ENCODE measurements at regions not wholly inside any gene's neighbourhood (a gene's known extent, or its start where the extent isn't known, plus 50 kb on each side); places are given as distances from the start of the nearest gene placed in this dataset.

DNA sequence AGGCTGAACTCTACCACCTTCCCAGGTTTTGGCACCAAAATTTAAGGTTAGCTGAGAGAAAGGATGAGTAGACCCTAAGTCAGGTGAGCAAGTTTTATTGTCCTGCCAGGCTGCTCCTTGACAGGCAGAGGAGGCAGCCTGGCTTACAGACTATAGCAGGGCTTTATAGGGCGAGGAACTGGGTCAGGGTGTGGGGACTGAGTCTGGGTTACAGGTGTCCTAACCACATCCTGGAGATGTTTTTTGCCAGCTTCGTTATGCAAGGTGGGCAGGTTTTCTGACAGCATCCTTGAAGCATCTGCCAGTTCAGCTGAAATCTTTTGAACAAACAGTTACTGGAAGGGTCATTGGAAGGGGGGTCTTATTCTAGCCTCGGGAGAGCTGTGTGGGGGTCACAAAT is 905.7 kb upstream of the SLITRK5 start:
- TF ChIP-seq EZH2 (optimal IDR thresholded peaks at IDR 0.05; ENCODE audit: low read depth, low read length), result no peak
- TF ChIP-seq EZH2phosphoT487 (IDR thresholded peaks at IDR 0.05; ENCODE audit: low read length), result no peak

All from MM.1S (cell line).